ENCODE measurements at regions not wholly inside any gene's neighbourhood (a gene's known extent, or its start where the extent isn't known, plus 50 kb on each side); places are given as distances from the start of the nearest gene placed in this dataset.
"Not testable (repeated sequence)": the region's sequence is repeated elsewhere in the genome, so short reads cannot be mapped to it uniquely, and the experiment has no call there.

DNA sequence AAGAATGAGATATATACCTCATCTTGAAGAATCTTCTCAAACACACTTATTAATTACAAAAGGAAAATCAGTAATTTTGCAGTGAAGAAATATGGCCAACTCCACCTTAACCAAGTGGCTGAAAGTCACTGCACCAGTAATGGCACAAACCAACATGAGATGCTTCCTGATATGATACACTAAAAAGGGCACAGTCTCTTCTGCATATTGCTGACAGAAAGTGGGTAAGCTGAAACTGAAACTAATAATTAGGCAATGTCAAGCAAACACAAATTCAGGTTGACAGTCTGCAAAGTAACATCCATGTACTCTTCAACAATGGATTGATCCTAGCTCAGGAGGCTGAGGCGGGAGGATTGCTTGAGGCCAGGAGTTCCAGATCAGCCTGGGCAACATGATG is 56.1 kb downstream of the ZNF22 start:
- intact Hi-C loops (cut with DNase I); ATAC-seq (ENCODE audit: poor library complexity); DNase-seq: not testable (repeated sequence)

GRCh38 chr10:45058580-45058979 is 57.9 kb downstream of the ZNF22 start:
- DNase-seq (no peak), ATAC-seq (ENCODE audit: poor library complexity) (no peak)
- intact Hi-C loops (cut with DNase I): no loop called here

DNA sequence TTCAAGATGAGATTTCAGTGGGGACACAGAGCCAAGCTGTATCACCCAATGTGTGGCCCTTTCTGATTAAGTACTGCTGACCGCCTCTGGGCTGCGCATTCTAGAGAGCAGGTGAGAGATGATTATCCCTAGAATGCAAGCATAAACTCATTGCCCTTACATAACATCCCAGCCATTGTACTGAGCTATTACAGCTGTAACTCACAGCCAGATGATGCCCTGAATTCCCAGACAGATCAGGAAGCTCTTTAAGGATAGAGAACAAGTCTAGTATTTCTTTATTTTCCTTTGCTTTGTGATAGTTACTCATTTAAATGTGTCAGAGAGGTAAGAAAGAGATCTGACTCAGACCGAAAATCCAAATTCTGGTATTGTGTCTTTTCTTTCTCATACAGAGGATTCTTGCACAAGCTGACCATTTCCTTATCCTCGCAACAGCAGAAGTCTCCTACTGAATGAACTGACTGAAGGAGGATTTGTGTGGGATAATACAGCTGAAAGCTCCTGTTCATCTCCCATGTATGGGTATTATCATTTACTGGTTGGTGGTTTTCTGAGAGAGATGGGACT is 58.4 kb downstream of the ZNF22 start:
- intact Hi-C loops (cut with DNase I): no loop called here
- DNase-seq: no peak
- no peak for ATAC-seq (ENCODE audit: poor library complexity)

- intact Hi-C loops (cut with DNase I): no loop called here
- no peak for ATAC-seq (ENCODE audit: poor library complexity)
- no peak for DNase-seq
Observed at GRCh38 chr10:45059632-45060031, 58.9 kb downstream of the ZNF22 start.

DNA sequence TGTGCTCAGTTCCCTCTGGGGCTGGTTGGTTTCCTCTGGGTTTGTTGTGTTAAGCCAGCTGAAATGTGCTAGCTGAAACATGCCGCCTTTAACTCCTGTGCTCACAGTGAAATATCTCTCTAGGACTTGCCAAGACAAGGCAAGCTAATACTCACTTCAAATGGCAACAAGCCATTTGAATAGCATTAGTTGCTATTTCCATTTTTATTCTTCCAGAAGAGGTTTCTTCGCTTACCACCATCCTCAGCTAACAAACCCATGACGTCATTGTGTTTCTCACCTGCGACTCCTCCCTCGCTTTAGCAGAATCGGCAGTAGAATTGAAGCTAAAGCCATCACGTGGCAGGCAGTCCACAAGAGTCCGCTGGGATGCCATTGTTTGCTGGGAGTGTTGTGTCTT is 61.3 kb downstream of the ZNF22 start:
- intact Hi-C loops (cut with DNase I): no loop called here
- ATAC-seq (ENCODE audit: poor library complexity) (no peak), DNase-seq (no peak)

DNA sequence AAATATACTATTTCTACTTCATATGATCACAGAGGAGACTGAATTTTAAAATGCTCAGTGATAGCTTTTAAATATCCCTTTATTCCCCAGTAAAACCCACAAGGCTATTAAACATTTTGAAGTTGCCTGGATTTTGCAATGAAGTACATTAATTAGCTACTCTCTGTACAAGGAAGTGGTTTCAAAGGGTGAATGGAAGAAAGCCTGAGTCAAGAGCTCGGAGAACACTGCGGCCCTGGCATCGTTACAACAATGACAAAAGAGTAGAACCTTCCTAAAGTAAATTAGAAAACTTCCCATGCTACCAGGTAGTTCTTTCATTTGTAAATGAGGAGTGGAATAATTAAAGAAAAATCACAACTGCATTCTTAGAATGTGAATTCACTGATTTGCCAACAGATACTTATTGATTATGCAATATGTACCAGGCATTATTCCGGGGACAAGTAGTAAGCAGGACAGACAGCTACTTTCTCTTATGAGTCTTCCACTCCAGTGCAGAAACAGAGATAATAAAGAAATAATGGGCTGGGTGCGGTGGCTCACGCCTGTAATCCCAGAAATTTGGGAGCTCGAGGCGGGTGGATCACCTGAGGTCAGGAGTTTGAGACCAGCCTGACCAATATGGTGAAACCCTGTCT is 63.0 kb downstream of the ZNF22 start:
- intact Hi-C loops (cut with DNase I): no loop called here
- DNase-seq (no peak), ATAC-seq (ENCODE audit: poor library complexity) (no peak)

DNA sequence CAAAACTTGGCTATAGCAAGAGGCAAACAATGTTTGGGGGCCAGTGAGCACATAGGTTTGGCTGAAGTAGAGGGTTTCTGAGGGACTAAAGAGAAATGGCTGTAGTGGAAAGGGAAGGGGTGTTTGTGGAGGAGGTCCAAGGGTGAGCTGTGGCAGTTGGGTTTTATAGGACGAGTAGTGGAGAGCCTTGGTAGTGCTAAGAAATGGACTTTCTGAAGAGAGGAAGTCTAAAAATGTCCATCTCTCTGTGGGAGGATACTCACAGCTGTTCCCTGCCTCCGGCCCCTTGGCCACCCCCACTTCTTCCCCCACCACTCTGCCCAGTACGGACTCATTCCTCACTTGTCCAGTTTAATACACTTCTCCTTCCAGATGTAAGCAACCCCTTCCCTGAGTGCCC is 64.3 kb downstream of the ZNF22 start:
- no peak for DNase-seq
- ATAC-seq (ENCODE audit: poor library complexity): no peak
- intact Hi-C loops (cut with DNase I): no loop called here

DNA sequence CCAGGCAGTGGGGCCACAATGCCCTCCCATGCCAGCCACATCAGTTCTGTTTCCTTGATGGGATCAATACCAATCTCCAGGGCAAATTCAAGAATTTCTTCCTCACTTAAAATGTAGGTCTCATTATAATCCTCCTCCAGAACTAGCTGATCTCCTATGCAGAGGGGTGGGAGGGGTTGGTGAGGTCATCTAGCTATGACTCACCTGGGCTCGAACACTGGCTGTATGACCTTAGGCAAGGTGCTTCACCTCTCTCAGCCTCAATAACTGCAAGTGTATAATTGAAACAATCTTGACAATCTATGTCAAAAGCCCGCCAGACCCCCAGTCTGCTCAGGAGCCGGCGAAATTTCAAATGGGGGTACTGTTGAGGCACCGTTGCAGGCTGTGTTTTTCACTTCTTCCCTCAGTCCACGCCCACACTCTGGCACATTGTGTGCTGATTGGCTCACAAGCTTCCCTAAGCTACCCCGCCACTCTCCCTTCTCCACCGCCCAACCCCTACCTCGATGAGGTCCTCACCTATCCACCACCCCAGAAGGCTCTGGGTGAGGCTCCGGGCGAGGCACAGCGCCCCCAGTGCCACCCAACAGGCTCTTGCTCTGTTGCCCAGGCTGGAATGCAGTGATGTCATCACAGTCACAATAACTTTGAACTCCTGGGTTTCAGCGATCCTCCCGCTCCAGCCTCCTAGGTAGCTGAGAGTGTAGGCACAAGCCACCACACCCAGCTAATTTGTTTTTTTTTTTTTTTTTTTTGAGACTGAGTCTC is 70.5 kb downstream of the ZNF22 start:
- no peak for ATAC-seq (ENCODE audit: poor library complexity)
- intact Hi-C loops (cut with DNase I): no loop called here
- DNase-seq: no peak

- DNase-seq (no peak), ATAC-seq (ENCODE audit: poor library complexity) (no peak)
- intact Hi-C loops (cut with DNase I): no loop called here
Observed at GRCh38 chr10:45075216-45075615, 74.5 kb downstream of the ZNF22 start.

DNA sequence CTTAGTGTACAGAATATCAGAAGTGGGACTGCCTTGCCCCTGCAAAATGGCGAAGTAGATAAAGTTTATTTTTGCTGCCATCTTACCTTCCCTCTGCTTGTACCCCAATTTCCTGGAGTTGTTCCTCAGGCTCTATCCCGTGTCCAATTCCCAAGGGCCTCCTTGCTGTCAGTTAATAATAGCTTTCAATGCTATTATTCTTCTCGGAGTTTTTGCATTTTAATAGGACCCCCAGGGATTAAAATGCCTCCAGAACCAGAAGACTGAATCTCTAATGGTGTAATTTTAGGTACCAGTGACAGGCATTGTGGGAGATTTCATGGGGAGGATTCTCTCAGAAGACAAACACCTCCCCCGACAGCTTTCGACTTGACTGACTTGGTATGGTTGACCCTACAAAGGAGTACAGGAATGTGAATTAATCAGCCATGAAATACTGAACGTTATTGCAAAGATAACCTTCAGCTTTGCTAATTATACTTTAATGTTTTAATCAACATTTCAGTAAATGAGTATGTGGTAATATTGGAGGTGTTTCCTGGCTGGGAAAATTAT is 75.2 kb downstream of the ZNF22 start:
- no peak for DNase-seq
- ATAC-seq (ENCODE audit: poor library complexity): no peak
- intact Hi-C loops (cut with DNase I): no loop called here

DNA sequence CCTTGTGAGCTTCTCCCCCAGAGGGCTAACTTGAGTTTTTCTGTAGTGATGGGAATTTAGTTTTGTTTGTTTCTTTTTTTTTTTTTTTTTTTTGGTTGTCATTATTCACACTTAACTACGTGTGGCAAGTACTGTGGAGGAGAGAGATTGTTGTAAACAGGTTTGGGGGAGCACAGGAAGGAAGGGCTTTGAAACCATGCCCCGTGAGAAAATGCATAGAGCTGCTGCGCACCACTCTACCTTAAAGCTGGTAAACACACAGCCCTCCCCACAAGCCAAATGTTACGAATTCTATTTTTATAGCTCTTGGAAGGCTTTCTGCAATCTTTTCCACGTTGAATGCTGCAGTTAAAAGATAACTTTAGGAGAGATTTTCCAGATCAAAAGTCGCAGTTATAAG is 76.2 kb downstream of the ZNF22 start:
- no peak for DNase-seq
- ATAC-seq (ENCODE audit: poor library complexity): no peak
- intact Hi-C loops (cut with DNase I): no loop called here

DNA sequence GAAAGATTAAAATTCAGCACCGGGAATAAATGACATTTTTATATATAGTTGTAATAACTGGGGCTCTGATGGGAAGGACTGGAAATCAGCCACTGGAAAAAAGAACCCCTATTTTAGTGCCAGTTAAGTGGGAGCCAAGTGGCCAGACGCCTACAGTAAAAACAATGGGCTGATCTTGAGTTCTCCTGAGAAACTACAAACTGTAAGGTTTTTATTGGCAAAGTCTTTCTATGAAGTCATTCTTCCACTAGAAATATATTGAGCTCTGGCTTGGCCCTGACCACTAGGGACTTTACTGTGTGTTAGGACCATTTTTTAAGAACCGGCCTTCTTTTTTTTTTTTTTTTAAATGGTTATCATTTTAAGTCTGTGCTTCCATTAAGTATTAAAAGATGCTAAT is 79.6 kb downstream of the ZNF22 start:
- intact Hi-C loops (cut with DNase I): no loop called here
- no peak for DNase-seq
- ATAC-seq (ENCODE audit: poor library complexity): no peak

DNA sequence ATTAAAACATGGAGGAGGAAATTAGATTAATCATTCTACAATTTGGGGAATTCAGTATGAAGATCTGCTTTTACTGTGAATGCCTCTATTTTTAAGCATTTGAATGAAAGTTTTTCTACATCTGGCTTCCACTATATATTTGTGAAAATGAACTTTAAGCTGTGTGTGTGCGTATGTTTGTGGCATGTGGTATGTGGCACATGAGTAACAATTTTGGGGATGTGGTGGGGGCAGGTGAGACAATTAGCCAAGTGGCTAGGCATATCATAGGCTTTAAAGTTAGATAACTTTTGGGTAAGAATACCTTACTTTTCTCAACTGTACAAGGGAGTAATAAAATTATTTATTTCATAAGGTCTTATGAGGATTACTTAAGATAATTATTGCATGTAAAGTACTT is 81.5 kb downstream of the ZNF22 start:
- ATAC-seq (ENCODE audit: poor library complexity) (no peak), DNase-seq (no peak)
- intact Hi-C loops (cut with DNase I): no loop called here

DNA sequence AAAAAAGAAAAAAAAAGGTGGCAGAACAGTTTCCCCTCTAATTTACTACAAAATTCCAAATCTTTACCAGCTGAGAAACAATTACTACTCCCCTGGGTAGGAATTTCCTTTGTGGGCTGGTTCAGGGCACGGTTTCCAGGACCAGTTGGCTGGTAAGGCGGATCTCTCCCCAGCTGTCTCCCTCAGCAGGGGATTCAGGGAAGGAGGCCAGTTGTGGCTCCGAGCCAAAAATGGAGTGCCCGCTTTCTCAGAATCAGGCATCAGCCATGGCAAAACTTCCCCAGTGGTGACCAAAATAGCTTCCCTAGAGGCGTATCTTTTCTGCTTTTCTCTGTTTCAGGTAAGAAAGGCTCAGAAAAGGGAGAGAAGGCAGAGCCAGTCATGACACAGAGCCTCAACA is 91.2 kb downstream of the ZNF22 start:
- ATAC-seq (ENCODE audit: poor library complexity): no peak
- no peak for DNase-seq
- intact Hi-C loops (cut with DNase I): no loop called here

- no peak for ATAC-seq (ENCODE audit: poor library complexity)
- DNase-seq: no peak
- intact Hi-C loops (cut with DNase I): no loop called here
Observed at GRCh38 chr10:45093945-45094344, 93.2 kb downstream of the ZNF22 start.

GRCh38 chr10:45095286-45095685 is 94.6 kb downstream of the ZNF22 start:
- ATAC-seq (ENCODE audit: poor library complexity) (no peak), DNase-seq (no peak)
- intact Hi-C loops (cut with DNase I): no loop called here

DNA sequence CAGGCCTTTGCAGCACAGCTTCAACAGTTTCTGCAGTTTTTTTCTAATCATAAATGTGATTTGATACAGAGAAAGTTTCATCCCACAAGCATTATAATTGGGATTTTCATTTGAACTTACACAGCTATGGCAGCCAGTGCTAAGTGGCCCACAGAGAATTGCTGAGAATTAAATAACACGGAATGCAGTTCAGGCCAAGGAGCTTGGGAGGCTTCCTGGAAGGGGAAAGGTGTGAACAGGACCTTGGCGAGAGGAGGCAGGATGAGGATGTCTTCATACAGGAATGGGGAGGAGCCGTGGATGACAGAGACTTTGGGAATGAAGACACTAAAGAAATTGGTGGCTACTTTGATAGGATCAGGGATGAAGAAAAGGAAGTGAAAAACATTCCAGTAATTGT is 95.3 kb downstream of the ZNF22 start:
- DNase-seq (no peak), ATAC-seq (ENCODE audit: poor library complexity) (no peak)
- intact Hi-C loops (cut with DNase I): no loop called here

DNA sequence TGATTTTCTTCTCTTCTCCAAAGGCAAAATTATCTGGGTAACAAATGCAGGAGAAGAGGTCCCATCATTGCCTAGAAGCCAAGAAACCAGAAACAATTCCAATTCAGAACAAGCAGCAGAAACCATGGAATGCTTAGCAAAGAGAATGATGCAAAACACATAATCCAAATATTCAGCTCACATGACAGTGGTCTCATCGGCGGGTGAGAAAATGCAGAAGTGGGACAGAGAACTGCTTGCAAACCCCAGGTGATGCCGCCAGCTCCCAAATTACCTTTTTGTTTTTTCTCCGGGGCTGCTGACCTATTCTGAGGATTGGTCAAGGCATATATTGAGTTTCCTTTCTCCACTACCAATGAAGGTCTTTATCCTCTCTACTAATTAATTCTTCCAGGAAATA is 99.7 kb downstream of the ZNF22 start:
- intact Hi-C loops (cut with DNase I): no loop called here
- ATAC-seq (ENCODE audit: poor library complexity) (no peak), DNase-seq (no peak)

DNA sequence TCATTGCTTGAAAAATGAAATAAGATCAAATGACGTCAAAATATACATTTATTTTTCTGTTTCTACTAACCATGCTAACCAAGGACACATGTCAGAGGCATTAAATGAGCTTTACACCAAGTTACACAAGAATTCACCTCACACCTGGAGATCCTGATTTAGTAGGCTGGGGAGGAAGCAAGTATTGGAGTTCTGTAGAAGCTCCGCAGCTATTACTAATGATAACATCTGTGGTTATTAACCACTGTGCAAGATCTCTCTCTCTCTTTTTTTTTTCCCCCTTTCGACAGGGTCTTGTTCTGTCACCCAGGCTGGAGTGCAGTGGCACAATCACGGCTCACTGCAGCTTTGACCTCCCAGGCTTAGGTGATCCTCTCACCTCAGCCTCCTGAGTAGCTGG is 104.0 kb downstream of the ZNF22 start:
- no peak for ATAC-seq (ENCODE audit: poor library complexity)
- intact Hi-C loops (cut with DNase I): no loop called here
- DNase-seq: no peak

DNA sequence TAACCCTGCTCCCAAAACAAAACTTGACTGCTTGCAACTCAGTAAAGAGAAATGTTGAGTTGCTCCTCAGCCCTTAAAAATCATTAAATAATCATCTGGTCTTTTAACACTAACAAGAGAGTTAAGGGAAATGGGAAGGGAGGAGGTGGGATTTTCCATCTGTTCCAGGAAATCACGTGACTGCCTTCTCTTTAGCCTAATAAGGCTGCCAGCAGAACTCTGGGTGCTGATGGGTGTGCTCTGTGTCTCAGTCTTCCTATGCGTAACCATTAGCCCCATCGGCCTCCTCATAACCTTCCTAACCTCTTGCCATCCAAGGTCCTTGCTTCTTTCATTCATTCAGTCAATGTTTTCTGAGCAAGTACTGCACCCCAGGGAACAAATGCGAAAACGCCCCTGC is 104.6 kb downstream of the ZNF22 start:
- ATAC-seq (ENCODE audit: poor library complexity); DNase-seq; intact Hi-C loops (cut with DNase I): not testable (repeated sequence)

All from Right ventricle myocardium superior (tissue), 1 donor.